Kidney capillary endothelial cell (primary cell): ENCODE measurements at regions not wholly inside any gene's neighbourhood (a gene's known extent, or its start where the extent isn't known, plus 50 kb on each side); places are given as distances from the start of the nearest gene placed in this dataset.
"Not testable (repeated sequence)": the region's sequence is repeated elsewhere in the genome, so short reads cannot be mapped to it uniquely, and the experiment has no call there.

Experiments
- DNase-seq: peaks from one replicate; pipeline ENCODE4 v3.0.0-alpha.2; 2018; ENCODE audit warnings: low spot score

DNA sequence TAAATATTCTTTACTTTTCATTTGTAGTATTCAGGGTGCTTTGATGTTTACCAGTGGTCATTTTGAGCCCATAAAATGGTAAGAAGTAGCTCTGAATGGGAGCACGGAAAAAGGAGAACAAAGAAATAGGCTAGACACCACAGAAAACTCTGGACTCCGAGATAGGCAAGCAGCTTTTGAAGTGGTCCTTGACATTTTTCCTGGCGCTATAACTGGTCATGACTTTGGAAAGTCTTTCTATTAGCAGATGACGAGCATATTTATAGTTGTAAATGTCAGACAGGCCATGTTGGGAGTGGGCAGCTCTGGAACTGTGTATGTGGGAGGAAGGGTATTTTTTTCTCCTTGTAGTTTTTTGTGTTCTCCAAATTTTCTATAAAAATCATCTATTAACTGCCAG, 126.1 kb upstream of the POC5 start:
- no peak for DNase-seq

- no peak for DNase-seq
Measured at GRCh38 chr5:75839547-75839946, 122.3 kb upstream of the POC5 start.

DNA sequence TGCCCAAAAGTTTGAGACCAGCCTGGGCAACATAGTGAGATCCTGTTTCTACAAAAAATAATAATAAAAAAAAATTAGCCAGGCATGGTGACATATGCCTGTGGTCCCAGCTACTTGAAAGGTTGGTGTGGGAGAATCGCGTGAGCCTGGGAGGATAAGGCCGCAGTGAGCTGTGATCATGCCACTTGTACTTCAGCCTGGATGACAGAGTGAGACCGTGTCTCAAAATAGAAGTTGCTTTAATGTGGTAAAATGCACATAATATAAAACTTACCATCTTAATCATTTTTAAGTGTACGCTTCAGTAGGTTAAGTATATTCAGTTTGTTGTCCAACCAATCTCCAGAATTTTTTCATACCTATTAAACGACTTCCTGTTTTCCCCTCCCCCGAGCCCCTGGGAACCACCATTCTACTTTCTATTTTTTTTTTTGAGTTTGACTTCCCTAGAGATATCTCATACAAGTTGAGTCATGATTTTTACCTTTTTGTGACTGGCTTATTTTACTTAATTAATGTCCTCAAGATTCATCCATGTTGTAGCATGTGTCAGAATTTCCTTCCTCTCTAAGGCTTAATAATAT, 120.1 kb upstream of the POC5 start:
- no peak for DNase-seq

DNA sequence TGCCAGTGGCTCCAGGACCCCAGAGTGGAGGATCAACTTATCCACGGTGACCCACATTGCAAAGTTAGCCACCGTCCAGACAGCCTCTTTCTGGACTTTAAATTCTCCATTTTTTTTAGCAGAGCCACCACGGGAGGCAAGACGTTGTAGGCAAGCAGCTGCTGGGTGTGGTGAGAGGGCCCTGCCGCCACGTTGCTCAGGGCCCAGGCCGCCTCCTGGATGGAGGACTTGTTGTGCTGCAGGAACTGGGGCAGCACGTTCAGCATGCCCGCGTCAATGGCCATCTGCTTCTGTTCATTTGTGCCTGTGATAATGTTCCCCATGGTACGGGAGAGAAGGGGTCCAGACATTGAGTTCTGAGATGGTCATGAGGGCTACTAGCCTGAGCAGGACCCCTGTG, 114.3 kb upstream of the POC5 start:
- DNase-seq: no peak

DNA sequence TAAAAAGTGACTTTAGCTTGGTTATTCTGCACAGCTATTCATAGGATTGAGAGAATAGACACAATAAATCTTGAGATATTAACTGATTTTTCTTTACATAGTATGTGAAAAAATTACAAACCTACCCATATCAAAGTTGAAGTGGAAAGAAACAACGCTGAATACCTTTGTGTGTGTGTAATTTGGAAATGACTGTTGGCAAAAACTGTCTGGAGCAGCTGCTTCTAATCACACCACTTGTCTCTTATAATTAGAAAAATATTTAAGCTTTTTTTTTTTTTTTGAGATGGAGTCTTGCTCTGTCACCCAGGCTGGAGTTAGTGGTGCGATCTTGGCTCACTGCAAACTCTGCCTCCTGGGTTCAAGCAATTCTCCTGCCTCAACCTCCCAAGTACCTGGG, 110.8 kb upstream of the POC5 start:
- DNase-seq: no peak

GRCh38 chr5:75824323-75824722, 107.1 kb upstream of the POC5 start:
- DNase-seq: no peak

DNA sequence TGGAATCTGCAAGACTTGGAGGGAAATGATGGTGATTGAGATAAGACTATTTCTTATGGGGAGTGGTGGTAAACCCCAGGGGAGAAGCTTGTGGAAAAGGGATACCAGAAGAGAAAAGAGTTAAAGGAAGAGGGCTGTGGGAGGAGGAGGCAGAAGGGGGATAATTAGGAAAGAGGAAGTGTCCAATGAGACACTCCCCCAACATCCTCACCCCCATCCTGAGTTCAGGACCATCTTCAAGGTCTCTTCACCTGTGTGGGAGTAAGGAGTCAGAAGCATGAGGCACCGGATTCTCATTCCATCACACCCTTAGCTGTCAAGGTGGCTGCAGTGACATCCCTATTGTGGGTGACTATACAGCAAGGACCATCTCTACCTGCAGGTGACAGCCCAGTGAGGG, 106.6 kb upstream of the POC5 start:
- DNase-seq: no peak

DNA sequence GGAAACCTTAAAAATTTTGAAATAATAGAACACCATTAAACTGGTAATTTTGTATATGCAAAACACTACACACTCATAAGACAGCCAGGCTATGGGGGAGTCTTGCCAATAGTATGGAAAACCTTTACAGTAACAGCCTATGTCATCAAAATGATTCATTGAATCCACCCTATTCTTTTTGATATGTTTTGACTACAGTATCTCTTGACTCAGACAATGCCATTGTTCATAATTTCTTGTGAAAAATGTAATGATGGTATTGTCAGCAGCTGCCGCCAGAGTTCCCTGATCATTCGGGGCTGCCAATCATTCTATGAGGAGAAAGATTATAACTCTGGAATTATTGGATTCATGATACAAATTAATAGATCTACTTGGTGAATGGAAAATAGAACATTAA, 101.4 kb upstream of the POC5 start:
- DNase-seq: no peak

DNA sequence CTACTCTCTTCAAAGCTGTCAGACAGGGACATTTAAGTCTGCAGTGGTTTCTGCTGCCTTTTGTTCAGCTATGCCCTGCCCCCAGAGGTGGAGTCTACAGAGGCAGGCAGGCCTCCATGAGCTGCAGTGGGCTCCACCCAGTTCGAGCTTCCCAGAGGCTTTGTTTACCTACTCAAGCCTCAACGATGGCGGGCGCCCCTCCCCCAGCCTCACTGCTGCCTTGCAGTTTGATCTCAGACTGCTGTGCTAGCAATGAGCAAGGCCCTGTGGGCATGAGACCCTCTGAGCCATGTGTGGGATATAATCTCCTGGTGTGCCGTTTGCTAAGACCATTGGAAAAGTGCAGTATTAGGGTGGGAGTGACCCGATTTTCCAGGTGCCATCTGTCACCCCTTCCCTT, 82.5 kb upstream of the POC5 start:
- DNase-seq: not testable (repeated sequence)

DNA sequence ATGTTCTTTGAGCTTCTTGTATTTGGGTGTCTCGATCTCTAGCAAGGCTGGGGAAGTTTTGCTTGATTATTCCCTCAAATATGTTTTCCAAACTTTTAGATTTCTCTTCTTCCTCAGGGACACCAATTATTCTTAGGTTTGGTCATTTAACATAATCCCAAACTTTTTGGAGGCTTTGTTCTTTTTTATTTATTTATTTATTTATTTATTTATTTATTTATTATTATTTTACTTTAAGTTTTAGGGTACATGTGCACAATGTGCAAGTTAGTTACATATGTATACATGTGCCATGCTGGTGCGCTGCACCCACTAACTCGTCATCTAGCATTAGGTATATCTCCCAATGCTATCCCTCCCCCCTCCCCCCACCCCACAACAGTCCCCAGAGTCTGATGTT, 52.1 kb upstream of the POC5 start:
- DNase-seq: not testable (repeated sequence)
